Activated naive CD8-positive, alpha-beta T cell treated with anti-CD3 and anti-CD28 coated beads, Interleukin-2, amount 50 U/mL, for 24 hours (primary cell): ENCODE measurements at regions not wholly inside any gene's neighbourhood (a gene's known extent, or its start where the extent isn't known, plus 50 kb on each side); places are given as distances from the start of the nearest gene placed in this dataset.
"Not testable (repeated sequence)": the region's sequence is repeated elsewhere in the genome, so short reads cannot be mapped to it uniquely, and the experiment has no call there.

ENCODE experiments used
- ATAC-seq: fragments of 150-1000 bp; cut with Tn5 transposase; one replicate; pipeline ENCODE4 v1.10.0; 2021
- DNase-seq: peaks from one replicate; pipeline ENCODE4 v3.0.0; 2021
- H3K27ac Mint-ChIP-seq: one replicate; pipeline ENCODE4 v1.8.0; 2021; ENCODE audit warnings: mild to moderate bottlenecking, mixed read lengths
- H3K27me3 Mint-ChIP-seq: one replicate; pipeline ENCODE4 v1.8.0; 2021; ENCODE audit warnings: mixed read lengths
- H3K36me3 Mint-ChIP-seq: one replicate; pipeline ENCODE4 v1.8.0; 2021; ENCODE audit warnings: low read depth, mixed read lengths
- H3K4me1 Mint-ChIP-seq: one replicate; pipeline ENCODE4 v1.8.0; 2021; ENCODE audit warnings: mixed read lengths
- H3K4me3 Mint-ChIP-seq: one replicate; pipeline ENCODE4 v1.8.0; 2021; ENCODE audit warnings: mild to moderate bottlenecking, moderate library complexity, mixed read lengths
- H3K9me3 Mint-ChIP-seq: one replicate; pipeline ENCODE4 v1.8.0; 2021; ENCODE audit warnings: mixed read lengths

DNA sequence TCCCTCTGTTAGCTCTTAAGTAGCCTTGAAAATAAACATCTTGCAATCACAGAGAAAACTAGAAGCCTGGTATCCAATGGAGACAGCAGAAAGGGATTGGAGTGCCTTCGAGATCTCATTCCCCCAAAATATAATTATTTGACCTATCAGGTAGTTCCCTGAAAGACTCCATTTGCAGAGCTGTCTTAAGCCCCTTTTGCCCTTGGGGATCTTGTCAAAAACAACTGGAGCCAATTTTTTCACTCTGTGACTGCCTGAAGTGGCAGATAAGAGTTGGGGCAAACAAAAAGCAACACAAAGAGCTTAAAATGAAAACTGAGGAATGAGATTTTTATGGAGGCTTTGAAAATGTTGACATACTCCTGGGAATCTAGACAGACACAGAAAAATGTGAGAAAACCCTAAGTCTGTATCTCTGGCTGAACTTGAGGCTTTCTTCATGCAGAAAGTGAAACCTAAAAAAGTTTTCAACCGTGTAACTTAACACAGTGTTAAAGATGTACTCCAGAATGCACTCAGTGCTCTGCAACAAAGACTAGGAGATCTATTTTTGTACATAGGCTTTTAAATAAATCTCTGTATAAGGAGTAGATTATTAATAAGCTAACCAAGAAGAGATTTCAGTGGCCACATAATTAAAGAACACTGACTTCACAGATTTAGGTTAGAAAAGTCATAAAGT lies 971.1 kb upstream of the MAN1A1 start:
- DNase-seq (no peak), ATAC-seq (no peak)
- Mint-ChIP-seq H3K27ac (no peak overlapping the region), H3K36me3 (no peaks in the 10 kb centered on the region), H3K27me3 (no peaks in the 10 kb centered on the region), H3K4me1 (no peaks in the 10 kb centered on the region), H3K9me3 (peaks cover 27% of the 10 kb centered on the region), H3K4me3 (no peak overlapping the region)

DNA sequence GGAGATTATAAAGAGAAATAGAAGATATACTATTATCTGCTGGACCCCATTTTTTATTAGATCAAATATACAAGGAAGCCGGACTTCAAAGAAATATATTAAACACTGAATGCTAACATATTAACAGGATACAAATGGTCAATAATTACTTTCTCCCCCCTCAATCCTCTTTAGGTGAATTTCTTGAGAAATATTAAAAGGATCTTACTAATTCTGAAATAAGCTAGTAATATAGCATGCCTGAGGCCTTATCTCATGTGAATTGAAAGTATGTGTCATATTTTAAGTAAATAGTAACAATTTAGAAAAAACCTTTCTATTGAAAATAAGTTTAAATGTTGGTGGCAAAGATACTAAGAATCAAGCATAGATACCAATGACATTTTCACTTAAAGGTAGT lies 954.7 kb upstream of the MAN1A1 start:
- no peak for DNase-seq
- ATAC-seq, result no peak
- Mint-ChIP-seq H3K27me3 (no peaks in the 10 kb centered on the region), H3K4me3 (no peak overlapping the region), H3K4me1 (no peaks in the 10 kb centered on the region), H3K36me3 (no peaks in the 10 kb centered on the region), H3K9me3 (no peaks in the 10 kb centered on the region), H3K27ac (no peak overlapping the region)

DNA sequence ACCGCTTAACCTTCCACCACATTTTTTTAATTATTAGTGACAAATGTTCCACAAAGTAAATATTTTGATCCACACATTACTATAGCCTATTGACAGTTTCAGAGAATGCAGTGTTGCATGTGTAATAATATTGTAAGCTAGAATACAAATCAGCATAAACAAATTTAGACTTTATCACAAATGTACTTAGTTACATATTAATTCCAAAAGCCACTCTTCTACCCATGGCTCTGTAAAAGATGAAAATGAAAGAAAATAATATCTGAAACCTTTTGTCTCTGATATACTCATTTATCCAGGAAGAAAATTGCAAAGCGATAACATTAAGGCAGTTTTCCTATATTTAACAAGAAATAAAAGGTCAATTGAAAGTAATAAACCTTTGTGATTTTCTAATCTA lies 954.0 kb upstream of the MAN1A1 start:
- H3K36me3 Mint-ChIP-seq, result no peaks in the 10 kb centered on the region
- no peak overlapping the region for H3K27ac Mint-ChIP-seq
- no peaks in the 10 kb centered on the region for H3K9me3 Mint-ChIP-seq
- H3K27me3 Mint-ChIP-seq, result no peaks in the 10 kb centered on the region
- no peaks in the 10 kb centered on the region for H3K4me1 Mint-ChIP-seq
- ATAC-seq (no peak), DNase-seq (no peak)
- no peak overlapping the region for H3K4me3 Mint-ChIP-seq

DNA sequence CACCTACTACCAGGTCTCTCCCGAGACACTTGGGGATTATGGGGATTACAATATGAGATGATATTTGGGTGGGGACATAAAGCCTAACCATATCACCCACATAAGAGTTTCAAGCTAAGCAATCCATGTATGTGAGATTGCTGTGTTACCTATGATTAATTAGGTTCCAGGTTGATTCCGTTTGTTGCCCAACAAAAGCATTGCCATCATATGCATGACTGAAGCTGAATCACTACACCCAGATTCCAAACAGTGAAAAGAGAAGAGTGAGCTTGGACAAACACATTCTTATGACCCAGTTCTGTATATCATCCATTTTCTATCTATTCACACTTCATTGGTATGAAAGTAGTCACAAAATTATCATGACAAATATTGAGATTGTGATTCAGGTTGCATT lies 952.5 kb upstream of the MAN1A1 start:
- peaks cover 2% of the 10 kb centered on the region for H3K9me3 Mint-ChIP-seq
- DNase-seq (no peak), ATAC-seq (no peak)
- H3K4me1 Mint-ChIP-seq, result no peaks in the 10 kb centered on the region
- no peak overlapping the region for H3K4me3 Mint-ChIP-seq
- no peak overlapping the region for H3K27ac Mint-ChIP-seq
- no peaks in the 10 kb centered on the region for H3K36me3 Mint-ChIP-seq
- H3K27me3 Mint-ChIP-seq, result no peaks in the 10 kb centered on the region

DNA sequence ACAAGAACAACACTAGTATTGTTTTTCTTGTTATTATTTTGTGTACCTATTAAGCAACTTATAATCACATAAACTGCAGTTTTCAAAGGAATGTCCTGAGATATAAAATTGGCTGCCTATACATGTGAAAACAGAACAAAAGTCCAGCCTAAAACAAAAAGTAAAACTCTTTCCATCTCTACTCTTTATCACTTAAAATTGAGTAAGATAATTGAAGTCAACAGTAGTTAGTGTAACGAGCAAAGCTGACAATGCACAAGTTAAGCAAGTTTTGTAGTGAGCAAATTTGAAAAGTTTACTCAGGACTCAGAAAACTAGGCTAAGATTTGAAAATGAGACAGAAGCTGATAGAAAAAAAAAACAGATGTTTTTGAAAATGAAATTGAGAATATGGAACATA lies 941.4 kb upstream of the MAN1A1 start:
- ATAC-seq (no peak), DNase-seq (no peak)
- Mint-ChIP-seq H3K4me3 (no peak overlapping the region), H3K27me3 (no peaks in the 10 kb centered on the region), H3K27ac (no peak overlapping the region), H3K4me1 (no peaks in the 10 kb centered on the region), H3K36me3 (no peaks in the 10 kb centered on the region), H3K9me3 (no peaks in the 10 kb centered on the region)

DNA sequence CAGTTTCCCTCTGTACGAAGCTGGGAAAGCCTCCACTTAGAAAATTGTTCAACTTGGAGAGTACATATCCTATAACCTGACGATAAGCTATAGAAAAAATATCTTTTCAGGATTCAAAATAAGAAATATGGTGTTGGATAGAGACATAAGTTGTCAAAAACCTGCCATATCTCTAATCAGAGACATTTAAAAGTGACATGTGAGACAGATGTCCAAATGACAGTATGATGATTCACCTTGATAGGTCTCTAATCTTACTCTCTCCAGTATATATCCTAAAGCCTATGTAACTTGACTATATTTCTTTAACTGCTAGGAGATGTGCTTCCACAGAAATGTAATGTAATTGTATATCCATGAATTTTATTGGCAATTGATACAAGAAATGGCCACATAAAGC lies 932.4 kb upstream of the MAN1A1 start:
- Mint-ChIP-seq H3K27me3 (no peaks in the 10 kb centered on the region), H3K4me3 (no peak overlapping the region), H3K9me3 (no peaks in the 10 kb centered on the region), H3K36me3 (no peaks in the 10 kb centered on the region), H3K27ac (no peak overlapping the region), H3K4me1 (no peaks in the 10 kb centered on the region)
- ATAC-seq, result no peak
- no peak for DNase-seq

DNA sequence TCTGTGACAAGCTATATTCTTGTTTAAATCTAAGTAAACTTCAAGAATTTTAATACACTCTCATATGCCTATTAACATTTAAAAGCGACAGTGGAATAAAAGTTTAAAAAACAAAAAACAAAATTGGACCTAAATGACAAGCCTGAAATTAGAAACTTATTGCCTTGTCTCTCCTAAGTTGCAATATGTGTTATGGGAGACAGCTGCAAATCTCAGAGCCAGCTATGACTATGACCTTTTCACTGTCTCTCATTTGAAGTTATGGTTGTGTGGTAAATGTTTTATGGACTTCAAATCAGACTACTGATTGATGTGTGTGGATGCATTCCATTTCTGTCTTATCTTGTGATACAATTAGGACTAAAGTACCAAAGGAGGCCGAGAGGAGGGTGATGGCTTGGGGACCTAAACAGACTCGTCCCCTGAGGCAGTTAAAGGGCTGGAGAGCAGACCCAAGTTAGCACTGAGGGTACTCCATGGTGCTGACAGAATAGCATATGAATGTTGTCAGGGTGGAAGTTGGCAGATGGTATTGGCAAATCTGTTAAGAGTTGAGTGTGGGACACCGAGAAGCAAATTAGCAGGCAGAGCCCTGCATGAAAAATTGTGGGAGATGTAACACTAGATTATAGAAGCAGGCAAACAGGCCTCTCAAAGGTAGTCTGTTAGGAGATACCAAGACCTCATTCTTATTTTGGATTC lies 930.1 kb upstream of the MAN1A1 start:
- no peaks in the 10 kb centered on the region for H3K4me1 Mint-ChIP-seq
- H3K9me3 Mint-ChIP-seq, result no peaks in the 10 kb centered on the region
- ATAC-seq (no peak), DNase-seq (no peak)
- no peaks in the 10 kb centered on the region for H3K36me3 Mint-ChIP-seq
- no peak overlapping the region for H3K4me3 Mint-ChIP-seq
- no peak overlapping the region for H3K27ac Mint-ChIP-seq
- H3K27me3 Mint-ChIP-seq, result no peaks in the 10 kb centered on the region

DNA sequence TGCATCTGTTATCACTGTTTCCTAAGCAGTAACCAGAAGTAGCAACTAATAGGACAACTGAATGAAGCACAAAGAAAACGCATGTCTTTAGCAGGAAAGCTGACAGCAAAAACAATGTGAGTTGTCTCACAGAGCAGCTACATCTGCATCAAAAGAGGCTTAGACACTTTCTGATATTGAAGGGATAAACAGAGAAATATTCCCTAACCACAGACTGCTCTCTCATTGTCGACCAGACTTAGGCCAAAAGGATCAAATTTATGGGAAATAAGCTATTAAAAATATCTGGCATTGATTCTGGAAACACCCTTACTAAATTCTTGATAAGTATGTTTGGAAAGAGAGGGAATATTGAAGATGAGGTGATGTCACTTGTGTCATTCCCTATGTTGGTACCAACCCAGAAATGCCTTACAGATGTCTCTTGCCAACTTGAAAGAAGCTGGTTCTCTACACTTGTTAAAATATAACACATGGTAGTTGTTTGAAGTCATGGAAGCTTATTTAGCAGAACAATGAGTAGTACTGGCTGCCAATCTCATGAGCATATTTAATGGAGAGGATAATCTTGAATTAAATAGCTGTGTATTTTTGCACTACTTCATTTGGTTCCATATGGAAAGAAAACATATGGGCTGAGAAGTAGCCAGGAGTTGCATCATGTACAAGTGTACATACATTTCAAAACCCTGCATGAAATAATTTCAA lies 929.3 kb upstream of the MAN1A1 start:
- ATAC-seq, result no peak
- Mint-ChIP-seq H3K36me3 (no peaks in the 10 kb centered on the region), H3K9me3 (peaks cover under 1% of the 10 kb centered on the region), H3K4me1 (peaks cover 2% of the 10 kb centered on the region), H3K27me3 (no peaks in the 10 kb centered on the region), H3K4me3 (no peak overlapping the region), H3K27ac (no peak overlapping the region)
- no peak for DNase-seq

DNA sequence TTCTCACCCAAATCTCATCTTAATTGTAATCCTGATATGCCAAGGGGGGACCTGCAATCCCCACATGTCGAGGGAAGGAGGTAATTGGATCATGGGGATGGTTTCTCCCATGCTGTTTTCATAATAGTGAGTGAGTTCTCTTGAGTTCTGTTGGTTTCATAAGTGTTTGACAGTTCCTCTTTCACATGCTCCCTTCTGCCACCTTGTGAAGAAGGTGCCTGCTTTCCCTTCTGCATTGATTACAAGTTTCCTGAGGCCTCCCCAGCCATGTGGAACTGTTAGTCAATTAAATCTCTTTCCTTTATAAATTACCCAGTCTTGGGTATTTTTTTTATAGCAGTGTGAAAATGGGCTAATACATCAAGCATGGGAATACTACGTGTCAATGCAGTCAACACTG lies 925.0 kb upstream of the MAN1A1 start:
- Mint-ChIP-seq H3K4me3 (no peak overlapping the region), H3K9me3 (peaks cover 8% of the 10 kb centered on the region), H3K27me3 (no peaks in the 10 kb centered on the region), H3K4me1 (peaks cover 2% of the 10 kb centered on the region), H3K36me3 (no peaks in the 10 kb centered on the region), H3K27ac (no peak overlapping the region)
- ATAC-seq, result no peak
- DNase-seq, result no peak

DNA sequence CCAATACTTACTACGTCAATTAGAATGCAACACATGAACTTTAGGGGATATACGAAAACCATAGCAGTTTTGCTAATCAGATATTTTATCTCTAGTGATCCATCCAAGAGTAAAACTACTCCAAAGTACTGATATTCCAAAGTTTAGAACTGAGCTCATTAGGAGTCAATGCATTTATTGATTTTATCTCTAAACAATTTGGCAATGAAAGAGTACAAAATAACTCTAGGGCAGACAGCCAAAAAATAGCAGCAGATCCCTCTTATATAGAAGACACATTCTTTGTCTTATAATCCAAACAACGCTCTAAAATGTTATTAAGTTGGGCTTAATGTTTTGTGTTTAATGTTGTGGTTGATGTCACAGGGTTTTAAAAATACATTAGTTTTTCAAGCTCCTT lies 923.9 kb upstream of the MAN1A1 start:
- no peak for ATAC-seq
- no peak for DNase-seq
- Mint-ChIP-seq H3K36me3 (no peaks in the 10 kb centered on the region), H3K27ac (no peak overlapping the region), H3K9me3 (peaks cover 8% of the 10 kb centered on the region), H3K4me1 (peaks cover 2% of the 10 kb centered on the region), H3K27me3 (no peaks in the 10 kb centered on the region), H3K4me3 (no peak overlapping the region)

DNA sequence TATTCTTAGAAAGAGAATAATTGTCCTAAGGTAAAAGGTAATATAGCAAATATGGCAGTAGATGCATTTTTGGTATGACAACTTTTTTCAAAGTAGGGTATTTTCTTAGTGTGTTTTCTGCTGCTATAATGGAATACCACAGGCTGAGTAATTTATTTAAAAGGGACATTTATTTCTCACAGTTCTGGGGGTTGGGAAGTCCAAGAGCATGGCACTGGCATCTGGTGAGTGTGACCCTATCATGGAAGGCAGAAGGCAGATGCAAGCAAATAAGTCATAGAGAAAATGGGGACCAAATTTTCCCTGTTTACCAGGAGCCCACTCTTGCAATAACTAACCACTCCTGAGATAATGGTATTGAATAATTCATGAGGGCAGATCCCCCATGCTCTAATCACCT lies 922.5 kb upstream of the MAN1A1 start:
- H3K9me3 Mint-ChIP-seq, result peaks cover 8% of the 10 kb centered on the region
- H3K27me3 Mint-ChIP-seq, result no peaks in the 10 kb centered on the region
- H3K4me1 Mint-ChIP-seq, result peaks cover 2% of the 10 kb centered on the region
- DNase-seq (no peak), ATAC-seq (no peak)
- H3K36me3 Mint-ChIP-seq, result no peaks in the 10 kb centered on the region
- H3K4me3 Mint-ChIP-seq, result no peak overlapping the region
- no peak overlapping the region for H3K27ac Mint-ChIP-seq

DNA sequence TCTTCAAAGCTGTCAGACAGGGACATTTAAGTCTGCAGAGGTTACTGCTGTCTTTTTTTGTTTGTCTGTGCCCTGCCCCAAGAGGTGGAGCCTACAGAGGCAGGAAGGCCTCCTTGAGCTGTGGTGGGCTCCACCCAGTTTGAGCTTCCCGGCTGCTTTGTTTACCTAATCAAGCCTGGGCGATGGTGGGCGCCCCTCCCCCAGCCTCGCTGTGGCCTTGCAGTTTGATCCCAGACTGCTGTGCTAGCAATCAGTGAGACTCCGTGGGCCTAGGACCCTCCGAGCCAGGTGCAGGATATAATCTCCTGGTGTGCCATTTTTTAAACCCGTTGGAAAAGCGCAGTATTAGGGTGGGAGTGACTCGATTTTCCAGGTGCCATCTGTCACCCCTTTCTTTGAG lies 918.7 kb upstream of the MAN1A1 start:
- H3K27ac Mint-ChIP-seq, ATAC-seq, H3K27me3 Mint-ChIP-seq, H3K4me3 Mint-ChIP-seq, H3K4me1 Mint-ChIP-seq, H3K36me3 Mint-ChIP-seq, DNase-seq, H3K9me3 Mint-ChIP-seq: not testable (repeated sequence)

DNA sequence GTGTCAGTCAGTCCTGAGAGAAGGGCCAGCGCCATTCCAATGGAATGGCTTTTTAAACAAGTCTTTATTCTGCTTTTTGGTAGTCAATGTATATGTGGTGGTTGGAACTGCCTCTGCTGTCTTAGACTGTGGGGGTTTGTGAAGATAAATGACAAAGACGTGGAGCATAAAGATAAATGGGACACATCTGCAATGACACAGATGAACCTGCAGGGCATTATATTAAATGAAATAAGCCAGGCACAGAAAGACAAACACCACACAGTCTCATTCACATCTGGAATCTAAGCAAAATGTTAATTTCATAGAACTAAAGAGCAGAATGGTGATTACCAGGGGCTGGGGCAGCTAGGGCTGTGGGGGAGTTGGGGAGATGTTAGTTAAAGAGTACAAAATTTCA lies 912.8 kb upstream of the MAN1A1 start:
- H3K36me3 Mint-ChIP-seq, result no peaks in the 10 kb centered on the region
- no peak for DNase-seq
- ATAC-seq, result no peak
- H3K4me3 Mint-ChIP-seq, result no peak overlapping the region
- H3K4me1 Mint-ChIP-seq, result no peaks in the 10 kb centered on the region
- no peaks in the 10 kb centered on the region for H3K9me3 Mint-ChIP-seq
- H3K27ac Mint-ChIP-seq, result no peak overlapping the region
- H3K27me3 Mint-ChIP-seq, result no peaks in the 10 kb centered on the region

DNA sequence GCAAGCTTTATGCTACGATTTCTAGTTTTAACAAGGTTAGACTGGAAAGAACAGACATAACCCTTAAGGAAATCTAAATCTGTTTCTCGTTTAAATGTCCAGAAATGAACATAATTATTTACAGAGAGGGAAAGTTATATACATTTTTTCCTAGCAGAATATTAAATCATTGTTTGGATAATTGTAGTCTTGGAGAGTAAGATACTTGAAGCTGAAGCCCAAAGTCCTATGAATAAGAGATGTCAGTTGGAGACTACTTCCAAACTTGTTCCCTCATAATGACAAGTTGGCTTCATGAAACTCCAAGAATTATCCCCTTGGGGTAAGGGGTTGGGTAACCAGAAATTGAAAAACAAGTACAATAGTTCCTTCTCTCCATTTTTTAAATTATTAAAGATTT lies 911.1 kb upstream of the MAN1A1 start:
- H3K9me3 Mint-ChIP-seq, result no peaks in the 10 kb centered on the region
- no peak overlapping the region for H3K27ac Mint-ChIP-seq
- no peaks in the 10 kb centered on the region for H3K36me3 Mint-ChIP-seq
- H3K4me3 Mint-ChIP-seq, result no peak overlapping the region
- no peak for DNase-seq
- no peaks in the 10 kb centered on the region for H3K27me3 Mint-ChIP-seq
- no peaks in the 10 kb centered on the region for H3K4me1 Mint-ChIP-seq
- ATAC-seq, result no peak

DNA sequence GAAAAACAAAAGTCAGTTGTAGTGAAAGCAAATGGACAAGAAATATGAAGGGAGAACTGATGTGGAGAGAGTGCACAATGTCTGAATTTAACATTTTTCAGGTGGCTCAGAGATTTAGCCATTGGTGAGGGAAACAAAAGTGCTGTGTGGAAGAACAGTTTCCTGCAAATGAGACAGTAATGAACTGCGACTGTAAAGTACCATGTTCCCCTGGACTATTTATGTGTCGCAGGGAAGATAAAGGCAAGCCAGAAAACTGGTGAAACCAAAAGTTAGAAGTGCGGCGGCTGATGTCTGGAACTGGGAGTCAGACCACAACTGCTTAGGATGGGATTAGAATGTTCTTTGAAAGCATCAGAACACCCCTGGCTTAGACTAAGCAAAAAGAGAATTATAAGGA lies 905.1 kb upstream of the MAN1A1 start:
- no peak for ATAC-seq
- Mint-ChIP-seq H3K27ac (no peak overlapping the region), H3K4me3 (no peak overlapping the region)

More for the DNA sequence above, 905.1 kb upstream of the MAN1A1 start:
- Mint-ChIP-seq H3K4me1 (no peaks in the 10 kb centered on the region), H3K27me3 (no peaks in the 10 kb centered on the region), H3K9me3 (peaks cover 8% of the 10 kb centered on the region), H3K36me3 (no peaks in the 10 kb centered on the region)
- no peak for DNase-seq
